Right atrium auricular region (tissue), 2 donors: ENCODE measurements at regions not wholly inside any gene's neighbourhood (a gene's known extent, or its start where the extent isn't known, plus 50 kb on each side); places are given as distances from the start of the nearest gene placed in this dataset.

Experiments used
- DNase-seq: peaks from one replicate; pipeline ENCODE4 v3.0.0-alpha.2; 2019; ENCODE audit warnings: low spot score
- H3K27ac ChIP-seq, 2 donors: fragments of 200-600 bp; sonication (generic); 1 replicate in 1 of 2; 2 replicates in 1 of 2; pipeline ENCODE4 v1.5.1; 2016 to 2019
- H3K27me3 ChIP-seq, 2 donors: fragments of 200-600 bp; sonication (generic); one replicate each; pipeline versions ENCODE4 v1.5.1 to v1.6.0; 2017 to 2019
- H3K36me3 ChIP-seq: fragments of 200-600 bp; sonication (generic); one replicate; pipeline ENCODE4 v1.5.1; 2016
- H3K4me1 ChIP-seq, 2 donors: fragments of 200-600 bp; sonication (generic); one replicate each; pipeline versions ENCODE4 v1.5.1 to v1.6.0; 2017 to 2019
- H3K4me3 ChIP-seq, 2 donors: fragments of 200-600 bp; sonication (generic); 1 replicate in 1 of 2; 2 replicates in 1 of 2; pipeline ENCODE4 v1.5.1; 2017 to 2019; ENCODE audit warnings: mild to moderate bottlenecking in 1 of 2, moderate library complexity in 1 of 2
- H3K9me3 ChIP-seq, 2 donors: fragments of 200-600 bp; sonication (generic); one replicate each; pipeline ENCODE4 v1.5.1; 2019
- CTCF ChIP-seq, 2 donors: fragments of 200-600 bp; sonication (generic); IDR thresholded peaks; one replicate each; pipeline ENCODE4 v1.5.1; 2019; ENCODE audit warnings: antibody characterized with exemption in 2 of 2

GRCh38 chr6:156348424-156348823 lies 428.8 kb upstream of the ARID1B start:
- Histone ChIP-seq H3K27ac (no peak overlapping the region), H3K4me1 (no peaks in the 10 kb centered on the region), H3K27me3 (no peaks in the 10 kb centered on the region), H3K36me3 (no peaks in the 10 kb centered on the region), H3K9me3 (no peaks in the 10 kb centered on the region), H3K4me3 (no peak overlapping the region)
- no peak for TF ChIP-seq CTCF (IDR thresholded peaks at IDR 0.05)
- no peak for DNase-seq

- Histone ChIP-seq H3K4me3 (no peak overlapping the region), H3K36me3 (no peaks in the 10 kb centered on the region), H3K27ac (no peak overlapping the region), H3K4me1 (no peaks in the 10 kb centered on the region), H3K9me3 (no peaks in the 10 kb centered on the region), H3K27me3 (no peaks in the 10 kb centered on the region)
- DNase-seq = no peak
- TF ChIP-seq CTCF (IDR thresholded peaks at IDR 0.05) = no peak
These were observed 429.5 kb upstream of the ARID1B start for GRCh38 chr6:156347656-156348055.

GRCh38 chr6:156347246-156347645 lies 429.9 kb upstream of the ARID1B start:
- H3K9me3 ChIP-seq = no peaks in the 10 kb centered on the region
- no peak overlapping the region for H3K27ac ChIP-seq
- no peak for DNase-seq
- no peaks in the 10 kb centered on the region for H3K36me3 ChIP-seq
- no peak for TF ChIP-seq CTCF (IDR thresholded peaks at IDR 0.05)
- no peaks in the 10 kb centered on the region for H3K27me3 ChIP-seq
- H3K4me1 ChIP-seq = no peaks in the 10 kb centered on the region
- H3K4me3 ChIP-seq = no peak overlapping the region

GRCh38 chr6:156345700-156346099 lies 431.5 kb upstream of the ARID1B start:
- H3K27me3 ChIP-seq = no peaks in the 10 kb centered on the region
- no peak for TF ChIP-seq CTCF (IDR thresholded peaks at IDR 0.05)
- no peaks in the 10 kb centered on the region for H3K36me3 ChIP-seq
- H3K9me3 ChIP-seq = no peaks in the 10 kb centered on the region
- no peak overlapping the region for H3K27ac ChIP-seq
- H3K4me1 ChIP-seq = no peaks in the 10 kb centered on the region
- H3K4me3 ChIP-seq = no peak overlapping the region
- no peak for DNase-seq

- TF ChIP-seq CTCF (IDR thresholded peaks at IDR 0.05) = no peak
- DNase-seq = no peak
- H3K4me1 ChIP-seq = no peaks in the 10 kb centered on the region
- H3K4me3 ChIP-seq = no peak overlapping the region
- no peaks in the 10 kb centered on the region for H3K9me3 ChIP-seq
- H3K27me3 ChIP-seq = no peaks in the 10 kb centered on the region
- no peaks in the 10 kb centered on the region for H3K36me3 ChIP-seq
- H3K27ac ChIP-seq = no peak overlapping the region
These were observed 432.7 kb upstream of the ARID1B start for GRCh38 chr6:156344491-156344890.

- Histone ChIP-seq H3K4me1 (no peaks in the 10 kb centered on the region), H3K27ac (no peak overlapping the region), H3K27me3 (no peaks in the 10 kb centered on the region), H3K9me3 (peaks cover 0 to 6% of the 10 kb centered on the region in 2 donors), H3K36me3 (no peaks in the 10 kb centered on the region), H3K4me3 (no peak overlapping the region)
- no peak for DNase-seq
- no peak for TF ChIP-seq CTCF (IDR thresholded peaks at IDR 0.05)
These were observed 439.4 kb upstream of the ARID1B start for GRCh38 chr6:156337801-156338200.
